SK-N-MC (cell line): ENCODE measurements at regions not wholly inside any gene's neighbourhood (a gene's known extent, or its start where the extent isn't known, plus 50 kb on each side); places are given as distances from the start of the nearest gene placed in this dataset.

Experiments
- EZH2 ChIP-seq: fragments of 200-600 bp; sonication (generic); IDR thresholded peaks from one replicate; pipeline ENCODE4 v1.6.1; 2017; ENCODE audit warnings: antibody characterized with exemption
- POLR2AphosphoS5 ChIP-seq: IDR thresholded peaks from 2 replicates; pipeline ENCODE4 v1.6.1; 2012; ENCODE audit warnings: mild to moderate bottlenecking, low read depth, low read length, borderline replicate concordance

- TF ChIP-seq POLR2AphosphoS5 (no peak), EZH2 (no peak)
Observed at GRCh38 chrX:4764888-4765287, 1051.4 kb upstream of the PRKX start.
